ENCODE measurements at regions not wholly inside any gene's neighbourhood (a gene's known extent, or its start where the extent isn't known, plus 50 kb on each side); places are given as distances from the start of the nearest gene placed in this dataset.

GRCh38 chr2:145710303-145710702 is 1190.4 kb upstream of the ZEB2 start:
- no peak for DNase-seq
- no peak overlapping the region for H3K27ac ChIP-seq
- H3K36me3 ChIP-seq, result no peaks in the 10 kb centered on the region
- no peaks in the 10 kb centered on the region for H3K27me3 ChIP-seq (ENCODE audit: insufficient read depth, low read depth, severe bottlenecking)
- no peaks in the 10 kb centered on the region for H3K9me3 ChIP-seq (ENCODE audit: severe bottlenecking)
- H3K4me3 ChIP-seq (ENCODE audit: low read depth, low read length), result no peak overlapping the region
- TF ChIP-seq CTCF (IDR thresholded peaks at IDR 0.05; ENCODE audit: low read depth, low read length), result no peak

- Histone ChIP-seq H3K27ac (no peak overlapping the region), H3K27me3 (ENCODE audit: insufficient read depth, low read depth, severe bottlenecking) (no peaks in the 10 kb centered on the region), H3K36me3 (no peaks in the 10 kb centered on the region), H3K9me3 (ENCODE audit: severe bottlenecking) (no peaks in the 10 kb centered on the region), H3K4me3 (ENCODE audit: low read depth, low read length) (no peak overlapping the region)
- no peak for TF ChIP-seq CTCF (IDR thresholded peaks at IDR 0.05; ENCODE audit: low read depth, low read length)
- DNase-seq, result no peak
Measured at GRCh38 chr2:145702305-145702704, 1182.4 kb upstream of the ZEB2 start.

GRCh38 chr2:145692971-145693478 is 1173.1 kb upstream of the ZEB2 start:
- no peak for TF ChIP-seq CTCF (IDR thresholded peaks at IDR 0.05; ENCODE audit: low read depth, low read length)
- Histone ChIP-seq H3K27ac (no peak overlapping the region), H3K27me3 (ENCODE audit: insufficient read depth, low read depth, severe bottlenecking) (no peaks in the 10 kb centered on the region), H3K36me3 (no peaks in the 10 kb centered on the region), H3K9me3 (ENCODE audit: severe bottlenecking) (no peaks in the 10 kb centered on the region), H3K4me3 (ENCODE audit: low read depth, low read length) (no peak overlapping the region)
- DNase-seq, result no peak

GRCh38 chr2:145691659-145692058 is 1171.7 kb upstream of the ZEB2 start:
- no peak overlapping the region for H3K4me3 ChIP-seq (ENCODE audit: low read depth, low read length)
- no peak for DNase-seq
- H3K9me3 ChIP-seq (ENCODE audit: severe bottlenecking), result no peaks in the 10 kb centered on the region
- TF ChIP-seq CTCF (IDR thresholded peaks at IDR 0.05; ENCODE audit: low read depth, low read length), result no peak
- H3K27ac ChIP-seq, result no peak overlapping the region
- H3K36me3 ChIP-seq, result no peaks in the 10 kb centered on the region
- H3K27me3 ChIP-seq (ENCODE audit: insufficient read depth, low read depth, severe bottlenecking), result no peaks in the 10 kb centered on the region

- Histone ChIP-seq H3K27ac (no peak overlapping the region), H3K9me3 (ENCODE audit: severe bottlenecking) (no peaks in the 10 kb centered on the region), H3K4me3 (ENCODE audit: low read depth, low read length) (no peak overlapping the region), H3K27me3 (ENCODE audit: insufficient read depth, low read depth, severe bottlenecking) (no peaks in the 10 kb centered on the region), H3K36me3 (no peaks in the 10 kb centered on the region)
- no peak for DNase-seq
- TF ChIP-seq CTCF (IDR thresholded peaks at IDR 0.05; ENCODE audit: low read depth, low read length), result no peak
Measured at GRCh38 chr2:145690183-145690778, 1170.4 kb upstream of the ZEB2 start.

- Histone ChIP-seq H3K4me3 (ENCODE audit: low read depth, low read length) (no peak overlapping the region), H3K27ac (no peak overlapping the region), H3K27me3 (ENCODE audit: insufficient read depth, low read depth, severe bottlenecking) (no peaks in the 10 kb centered on the region), H3K9me3 (ENCODE audit: severe bottlenecking) (no peaks in the 10 kb centered on the region), H3K36me3 (no peaks in the 10 kb centered on the region)
- no peak for TF ChIP-seq CTCF (IDR thresholded peaks at IDR 0.05; ENCODE audit: low read depth, low read length)
- no peak for DNase-seq
Measured at GRCh38 chr2:145689277-145689676, 1169.4 kb upstream of the ZEB2 start.

Measured in WERI-Rb-1 (cell line).